HuH-7 (cell line): ENCODE measurements at regions not wholly inside any gene's neighbourhood (a gene's known extent, or its start where the extent isn't known, plus 50 kb on each side); places are given as distances from the start of the nearest gene placed in this dataset.

Source experiments
- DNase-seq: peaks from one replicate; pipeline ENCODE4 v3.0.0; 2011; ENCODE audit warnings: low spot score

DNA sequence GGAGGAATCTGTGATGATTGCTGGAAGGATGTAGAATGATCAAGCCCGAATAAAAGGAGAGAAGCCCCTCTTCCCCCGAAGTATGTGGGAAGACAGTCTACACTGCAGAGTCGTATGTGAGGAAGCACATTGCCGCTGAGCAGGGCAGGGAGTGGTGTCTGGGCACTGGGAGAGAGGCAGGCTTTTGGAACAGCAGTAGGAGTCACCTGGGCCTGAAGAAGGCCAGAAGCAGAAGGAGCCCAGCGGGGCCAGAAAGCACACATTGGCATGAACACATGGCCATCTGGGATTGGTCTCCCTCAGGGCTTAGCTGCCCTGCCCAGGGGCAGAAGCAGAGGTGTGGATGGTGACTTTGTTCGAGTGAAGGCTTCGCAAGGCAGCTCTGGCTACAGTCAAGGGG, 162.8 kb downstream of the ERCC6L2 start:
- DNase-seq: no peak

DNA sequence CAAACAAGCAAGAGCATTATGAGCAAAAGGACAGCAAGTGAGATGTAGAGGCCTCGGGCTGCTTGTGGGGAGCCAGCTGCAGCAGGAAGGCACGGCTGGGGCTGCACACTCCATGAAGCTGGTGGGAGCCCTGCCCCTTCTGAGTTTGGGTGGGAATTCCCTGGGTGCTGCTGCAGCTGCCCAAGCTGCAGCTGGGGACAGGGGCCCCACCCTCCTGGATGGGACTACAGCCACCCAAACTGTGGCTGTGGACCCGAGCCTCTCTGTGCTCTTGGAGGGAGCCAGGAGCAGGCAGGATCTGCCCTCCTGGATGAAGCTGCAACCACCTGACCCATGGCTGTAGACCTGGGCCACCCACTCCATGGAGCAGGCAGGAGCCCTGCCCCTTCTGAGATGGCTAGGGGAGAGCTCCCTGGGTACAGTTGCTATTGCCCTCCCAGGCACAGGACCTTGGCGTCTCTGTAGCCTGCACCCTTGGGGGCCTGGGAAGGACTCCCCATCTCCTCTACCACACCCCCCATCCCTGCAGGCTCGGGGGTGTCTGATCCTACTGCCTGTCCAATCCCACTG, 159.1 kb downstream of the ERCC6L2 start:
- DNase-seq: no peak

DNA sequence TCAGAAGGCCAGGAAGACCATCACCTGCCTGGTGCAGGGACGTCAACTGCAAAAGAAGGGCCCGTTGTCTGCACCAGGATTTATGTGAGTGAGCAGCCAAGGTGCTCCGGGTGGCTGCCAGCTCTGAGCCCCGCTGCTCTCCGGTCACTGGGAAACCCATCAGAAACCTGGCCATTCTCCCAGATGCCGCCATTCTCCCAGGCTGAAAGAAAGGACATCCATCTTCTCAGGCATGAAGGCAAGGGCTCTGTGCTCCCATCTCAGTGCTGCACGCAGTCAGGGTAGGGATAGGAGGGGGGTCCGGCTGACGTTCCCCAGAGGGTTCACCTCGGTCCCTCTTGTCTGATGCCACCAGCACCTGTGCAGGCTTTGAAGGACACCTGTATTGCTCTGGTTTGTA, 158.4 kb downstream of the ERCC6L2 start:
- no peak for DNase-seq

DNA sequence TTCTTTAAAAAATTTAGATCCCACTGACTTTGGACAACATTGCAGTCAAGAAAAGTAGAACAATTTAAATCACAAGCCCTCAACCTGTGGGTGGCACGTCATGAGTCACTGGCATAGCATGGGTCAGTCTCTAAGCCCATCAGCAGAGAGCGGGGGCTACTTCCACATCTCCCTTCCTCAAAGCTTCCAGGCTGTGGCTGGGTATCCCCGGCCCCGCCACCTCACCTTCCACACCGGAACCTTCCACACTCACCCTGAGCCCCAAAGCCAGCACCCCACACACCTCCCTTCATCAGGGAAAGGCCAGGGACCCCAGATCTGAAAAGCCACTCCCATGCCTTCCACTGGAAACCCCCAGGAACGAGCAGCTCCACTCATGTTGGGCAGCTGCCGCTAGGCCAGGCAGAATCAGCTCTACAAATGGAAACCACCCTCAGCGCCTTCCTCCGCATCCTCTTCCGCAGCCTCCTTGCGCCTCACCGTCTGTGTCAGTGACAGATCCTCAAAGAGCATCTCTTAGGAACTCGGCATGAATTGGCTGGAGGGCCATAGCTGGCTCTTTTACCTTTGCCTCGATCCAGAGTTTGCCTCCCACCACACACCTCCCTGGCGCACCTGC, 156.5 kb downstream of the ERCC6L2 start:
- DNase-seq: no peak

DNA sequence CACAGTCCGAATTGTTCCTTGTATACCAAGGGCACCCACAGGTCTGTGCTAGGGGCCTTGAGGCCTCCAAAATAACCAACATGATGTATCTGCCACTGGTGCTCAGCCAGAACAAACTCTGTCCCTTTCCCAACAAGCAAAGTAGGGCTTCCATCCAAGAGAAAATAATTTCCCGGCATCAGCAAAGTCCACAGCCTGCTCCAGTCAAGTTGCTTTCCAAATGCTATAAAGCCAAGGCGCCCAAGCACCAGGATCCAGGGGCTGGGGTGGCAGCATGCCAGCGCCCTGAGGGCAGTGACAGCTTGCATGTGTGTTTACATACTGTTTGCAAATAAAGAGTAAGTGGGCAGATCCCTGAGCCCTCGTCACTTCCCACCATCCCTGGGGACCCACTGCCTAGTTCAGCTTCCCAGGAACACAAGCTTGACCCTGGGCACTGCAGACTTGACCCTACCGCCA, 155.9 kb downstream of the ERCC6L2 start:
- DNase-seq: no peak

DNA sequence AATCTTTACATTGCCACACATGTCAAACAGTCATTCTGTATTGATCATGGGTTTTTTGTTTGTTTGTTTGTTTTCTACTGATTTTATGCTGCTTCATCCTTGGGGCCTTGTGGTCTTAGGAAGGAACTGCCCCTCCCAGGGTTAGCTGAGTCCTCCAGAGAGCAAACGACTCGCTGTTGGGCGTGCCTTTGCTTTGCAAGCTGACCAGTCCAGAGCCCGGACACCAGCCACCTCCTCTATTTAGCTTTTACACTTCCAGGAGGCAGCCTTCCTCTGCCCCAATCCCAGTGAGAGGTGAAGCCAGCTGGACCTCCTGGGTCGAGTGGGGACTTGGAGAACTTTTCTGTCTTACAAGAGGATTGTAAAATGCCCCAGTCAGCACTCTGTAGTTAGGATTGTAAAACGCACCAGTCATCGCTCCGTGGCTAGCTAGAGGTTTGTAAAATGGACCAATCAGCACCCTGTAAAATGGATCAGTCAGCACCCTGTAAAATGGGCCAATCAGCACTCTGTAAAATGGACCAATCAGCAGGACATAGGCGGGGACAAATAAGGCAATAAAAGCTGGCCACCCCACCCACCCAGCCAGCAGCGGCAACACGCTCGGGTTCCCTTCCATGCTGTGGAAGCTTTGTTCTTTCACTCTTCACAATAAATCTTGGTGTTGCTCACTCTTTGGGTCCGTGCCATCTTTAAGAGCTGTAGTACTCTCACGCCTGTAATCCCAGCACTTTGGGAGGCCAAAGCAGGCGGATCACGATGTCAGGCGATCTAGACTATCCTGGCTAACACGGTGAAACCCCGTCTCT, 154.4 kb downstream of the ERCC6L2 start:
- DNase-seq: peak; percentile 48

DNA sequence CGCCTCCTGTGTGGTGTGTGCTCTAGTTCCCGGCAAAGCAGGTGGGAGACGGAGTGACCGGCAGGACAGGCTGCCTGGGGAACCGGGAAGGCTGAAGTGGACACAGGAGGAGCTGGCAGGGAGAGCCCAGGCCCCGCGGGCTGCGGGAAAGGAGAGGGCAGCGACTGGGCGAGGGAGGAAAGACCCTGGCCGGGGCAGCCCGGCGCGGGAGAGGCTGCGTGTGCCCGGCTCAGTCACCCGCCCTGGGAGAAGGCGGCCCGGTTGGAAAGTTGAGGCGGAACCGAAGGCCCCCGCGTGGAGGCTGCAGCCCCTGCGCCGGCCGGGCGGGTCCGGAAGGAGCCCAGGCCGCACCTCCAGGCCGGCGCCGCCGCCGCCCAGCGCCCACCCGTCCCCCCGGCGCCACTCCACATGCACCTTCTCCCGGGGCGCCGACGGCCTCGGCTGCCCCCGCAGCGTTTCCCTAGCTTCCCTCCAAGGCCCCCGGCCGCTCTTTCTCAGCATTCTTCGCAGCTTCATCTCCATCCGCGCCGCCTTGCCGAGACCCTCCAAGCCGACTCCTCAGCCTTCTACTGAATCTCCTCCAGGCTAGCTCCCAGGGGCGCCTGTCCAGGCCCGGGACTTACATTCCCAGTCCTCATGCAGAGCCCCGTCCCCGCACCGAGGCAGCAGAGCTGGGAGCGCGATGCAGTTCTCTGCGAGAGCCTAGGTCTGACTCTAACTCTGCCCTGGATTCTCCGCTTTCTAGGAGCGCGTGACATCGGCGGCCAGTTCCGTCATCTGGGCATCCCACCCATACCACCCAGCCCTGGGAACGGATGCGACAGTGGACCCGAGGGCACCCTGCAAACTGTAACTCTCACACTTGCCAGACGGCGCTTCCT, 152.0 kb downstream of the ERCC6L2 start:
- no peak for DNase-seq

DNA sequence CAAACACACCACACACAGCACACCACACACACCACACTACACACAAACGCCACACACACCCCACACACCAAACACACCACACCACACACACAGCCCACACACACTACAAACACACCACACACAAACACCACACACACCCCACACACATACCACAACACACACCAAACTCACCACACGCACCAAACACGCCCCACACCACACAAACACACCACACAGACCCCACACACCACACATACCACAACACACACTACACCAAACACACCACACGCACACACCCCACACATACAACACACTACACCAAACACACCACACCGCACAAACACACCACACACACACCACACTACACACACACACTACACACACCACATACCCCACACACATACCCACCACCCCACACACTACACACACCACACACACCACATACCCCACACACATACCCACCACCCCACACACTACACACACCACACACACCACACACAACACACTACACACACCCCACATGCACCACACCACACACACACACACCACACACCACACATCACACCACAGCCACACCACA, 151.2 kb downstream of the ERCC6L2 start:
- no peak for DNase-seq

DNA sequence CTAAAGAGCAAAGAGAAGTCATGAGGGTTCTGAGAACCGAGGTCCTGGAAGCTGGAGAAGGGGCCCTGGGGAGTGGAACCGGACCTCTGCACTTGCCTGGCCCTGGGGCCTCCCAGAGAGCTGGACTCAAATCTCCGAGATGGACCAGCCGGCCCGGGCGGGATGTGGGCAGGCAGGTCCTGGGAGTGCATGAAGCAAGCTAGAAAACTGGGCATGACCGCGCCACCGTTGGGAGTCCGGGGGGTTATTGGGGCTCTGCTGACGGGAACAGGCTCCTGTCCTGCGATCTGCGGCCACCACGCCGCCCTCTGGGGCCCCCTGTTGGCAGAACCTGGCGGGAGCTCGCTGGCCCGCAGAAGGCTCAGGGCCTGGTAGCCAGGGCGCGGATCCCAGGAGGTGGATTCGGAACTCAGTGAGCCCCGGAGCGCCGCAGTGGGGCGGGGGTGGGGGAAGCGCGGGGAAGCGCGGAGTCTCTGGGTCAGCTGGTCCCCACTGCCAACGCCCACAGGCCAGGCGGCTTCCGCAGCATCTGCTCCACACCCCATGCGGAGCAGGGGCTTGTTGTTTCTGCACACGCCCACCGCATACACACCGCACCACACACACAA, 150.6 kb downstream of the ERCC6L2 start:
- peak; percentile 66 for DNase-seq

DNA sequence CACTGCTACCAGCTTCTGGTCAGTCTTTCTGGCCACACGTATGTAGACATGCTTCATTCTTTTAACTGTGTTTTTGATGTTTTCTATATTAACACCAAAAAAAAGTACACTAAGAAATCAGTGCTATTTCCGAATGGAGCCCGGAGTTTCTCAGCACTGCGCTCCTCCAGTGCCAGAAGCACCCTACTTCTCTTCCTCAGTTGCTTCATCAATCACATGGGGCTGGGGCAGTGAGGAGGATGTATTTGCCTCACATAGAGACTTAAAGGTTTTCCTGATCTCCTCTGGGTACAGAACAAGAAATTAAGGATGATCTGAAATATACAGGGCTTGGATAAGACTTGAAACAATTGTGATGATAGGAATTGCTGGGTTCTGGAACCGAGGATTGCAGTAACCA, 148.0 kb downstream of the ERCC6L2 start:
- DNase-seq: no peak

DNA sequence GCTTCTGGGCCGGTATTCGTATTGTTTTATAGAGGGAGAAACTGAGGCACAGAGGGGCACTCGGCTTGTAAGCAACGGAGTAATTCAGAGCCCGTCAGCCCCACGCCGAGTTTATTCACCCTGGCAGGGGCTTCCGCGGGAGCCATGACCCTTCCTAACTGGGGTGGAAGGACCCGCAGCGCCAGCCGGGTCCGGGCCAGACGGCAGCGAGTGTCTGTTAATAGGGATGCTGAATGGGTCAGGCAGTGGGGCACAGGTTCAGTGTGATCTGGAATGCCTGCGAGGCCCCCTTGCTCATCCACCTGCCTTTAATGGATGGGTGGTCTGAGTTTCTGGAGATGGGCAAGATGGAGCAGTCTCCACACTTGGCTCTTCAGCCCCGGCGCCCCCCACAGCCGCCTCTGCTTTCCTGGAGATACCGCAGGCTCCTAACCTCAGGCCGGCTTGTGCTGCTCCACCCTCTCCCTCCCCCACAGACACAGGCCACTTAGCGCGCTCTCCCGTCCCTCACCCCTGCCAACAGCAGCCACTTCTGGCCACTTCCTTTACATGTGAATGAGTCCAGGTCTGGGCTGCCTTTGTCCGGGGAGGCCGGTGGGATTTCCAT, 147.1 kb downstream of the ERCC6L2 start:
- DNase-seq: no peak

DNA sequence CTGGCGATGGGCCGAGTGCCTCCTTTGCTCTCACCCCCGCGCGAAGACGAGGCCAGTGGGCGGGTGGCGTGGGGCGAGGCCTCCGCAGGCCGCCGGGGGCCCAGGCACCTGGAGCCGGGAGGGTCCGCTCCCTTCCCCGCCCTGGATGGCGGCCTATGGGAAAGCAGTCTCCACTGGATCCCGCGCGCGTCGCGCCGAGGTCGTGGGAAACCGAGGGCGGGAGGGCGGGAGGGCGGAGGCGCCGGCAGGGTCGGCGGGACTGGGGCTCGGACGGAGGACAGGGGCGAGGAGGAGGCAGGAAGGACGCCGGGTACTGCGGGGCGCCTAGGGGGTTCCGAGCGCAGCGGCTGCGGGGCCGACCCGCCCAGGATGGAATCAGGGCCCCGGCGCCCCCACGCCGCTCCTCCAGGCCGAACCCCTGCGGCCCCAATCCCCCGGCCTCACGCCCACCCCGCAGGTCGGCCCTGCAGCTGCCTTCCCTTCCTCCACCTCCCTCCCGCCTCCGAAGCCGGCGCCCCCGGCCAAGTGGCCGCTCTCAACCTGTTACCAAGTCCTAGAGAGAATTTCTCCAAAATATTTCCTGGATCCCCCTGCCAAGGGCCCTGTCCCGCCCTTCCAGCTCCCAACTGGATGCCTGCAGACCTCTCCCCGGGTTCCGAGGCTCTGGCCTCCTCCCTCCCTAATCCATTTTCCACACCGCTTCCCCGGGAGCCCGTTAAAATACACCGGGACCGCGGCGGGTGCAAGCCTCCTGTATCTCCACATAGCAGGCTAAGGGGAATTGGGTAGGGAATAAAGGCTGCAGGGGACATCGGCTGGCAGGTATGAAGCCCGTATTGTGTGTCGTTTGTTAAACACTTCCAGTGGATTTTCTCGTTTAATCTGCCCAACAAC, 146.3 kb downstream of the ERCC6L2 start:
- peak; percentile 46 for DNase-seq

DNA sequence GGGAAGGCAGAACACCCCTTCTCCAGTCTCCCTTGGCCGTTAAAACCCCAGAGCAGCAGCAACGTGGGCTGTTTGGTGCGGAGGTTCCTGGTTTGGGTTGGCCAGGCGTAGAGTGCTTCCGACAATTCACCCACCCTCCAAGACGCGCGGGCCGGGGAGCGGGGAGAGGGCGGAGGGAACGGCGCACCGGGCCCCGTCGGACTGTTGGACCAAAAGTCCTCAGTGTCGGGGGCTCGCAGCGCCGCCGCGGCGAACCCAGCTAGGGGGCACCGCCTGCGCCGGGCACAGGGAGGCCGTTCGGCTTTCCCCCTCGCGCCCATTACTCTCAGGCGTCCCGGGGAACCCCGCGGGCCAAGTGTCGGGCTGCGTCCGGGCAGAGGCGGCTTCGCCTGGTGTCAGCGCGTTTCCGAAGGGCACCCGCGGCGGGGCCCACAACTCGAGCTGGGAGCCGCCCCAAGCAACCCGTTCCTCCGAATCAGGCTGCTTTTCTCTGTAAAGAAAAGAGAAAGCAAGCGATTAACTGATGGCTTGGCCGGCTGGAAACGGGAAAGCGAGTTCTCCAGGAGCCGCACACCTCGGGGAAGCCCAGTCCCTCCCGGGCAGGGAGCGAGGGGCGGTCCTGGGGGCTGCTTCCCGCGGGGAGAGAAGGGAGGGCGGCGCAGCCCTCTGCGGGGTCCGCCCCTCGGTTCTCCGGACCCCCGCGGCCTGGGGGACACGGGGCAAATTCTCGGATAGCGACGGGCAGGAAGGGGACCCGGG, 145.5 kb downstream of the ERCC6L2 start:
- DNase-seq: peak; percentile 59

DNA sequence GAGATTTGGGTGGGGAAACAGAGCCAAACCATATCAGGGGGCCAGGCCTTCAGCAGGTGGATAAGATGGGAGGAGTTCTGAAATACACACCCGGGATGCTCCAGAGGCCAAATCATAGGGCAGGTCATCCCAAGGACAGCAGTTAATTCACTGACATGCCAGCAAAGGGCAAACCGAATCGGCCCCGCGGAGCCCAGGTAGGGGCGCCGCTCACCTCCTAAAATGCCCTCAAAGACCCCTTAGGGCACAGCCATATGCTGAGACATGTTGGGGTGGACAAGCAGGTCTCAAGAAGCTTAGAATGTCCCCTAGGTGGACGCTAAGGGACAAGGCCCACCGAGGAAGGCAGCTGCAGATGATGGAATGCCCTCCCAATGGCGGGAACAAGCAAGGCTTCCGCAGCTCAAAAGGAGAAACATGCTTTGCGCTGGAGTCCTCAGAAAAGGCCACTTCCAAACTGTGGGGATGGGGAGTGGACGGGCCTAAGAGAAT, 144.9 kb downstream of the ERCC6L2 start:
- no peak for DNase-seq
